HG03196 (cell line): ENCODE measurements at regions not wholly inside any gene's neighbourhood (a gene's known extent, or its start where the extent isn't known, plus 50 kb on each side); places are given as distances from the start of the nearest gene placed in this dataset.

Experiments used
- ATAC-seq: cut with Tn5 transposase; IDR thresholded peaks from one replicate; pipeline ENCODE4 v1.9.1; 2021; ENCODE audit not compliant: unreplicated experiment

DNA sequence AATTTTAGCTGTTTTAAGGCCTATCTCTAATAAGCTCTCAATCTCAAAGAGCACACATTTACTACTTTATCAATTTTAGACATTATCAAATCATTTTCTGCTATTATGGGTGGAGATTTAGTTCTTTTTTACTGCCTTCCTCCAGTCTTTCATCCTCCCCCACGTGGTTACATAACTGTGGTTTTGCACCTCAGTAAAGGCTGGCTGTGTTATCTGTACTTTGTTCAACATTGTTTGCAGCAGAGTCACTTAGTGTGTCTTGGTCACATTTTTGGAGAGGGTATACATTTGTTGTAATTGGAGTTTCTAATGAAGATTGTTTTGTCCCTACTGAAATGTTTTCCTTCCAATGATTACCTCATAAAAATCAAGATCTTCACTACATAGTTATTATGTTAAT lies 549.6 kb upstream of the CELF4 start:
- ATAC-seq, result no peak

DNA sequence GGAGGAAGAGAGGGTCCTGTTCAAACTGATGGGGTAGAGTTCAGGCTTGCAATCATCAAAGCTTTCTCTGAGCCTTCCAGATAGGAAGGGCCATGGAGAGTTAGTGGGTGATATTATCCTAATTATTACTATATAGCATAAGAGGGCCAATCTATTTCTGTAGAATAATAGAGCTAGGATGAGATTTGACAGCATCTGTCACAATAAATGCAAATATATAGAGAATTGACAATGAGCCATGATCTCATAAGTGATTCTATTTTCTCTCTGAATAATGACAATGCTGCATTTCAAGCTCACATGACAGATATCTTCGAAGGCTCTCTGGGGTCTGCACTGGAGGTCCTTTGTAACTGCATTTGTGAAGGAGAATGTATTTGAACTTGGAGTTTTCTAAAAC lies 521.9 kb upstream of the CELF4 start:
- no peak for ATAC-seq

DNA sequence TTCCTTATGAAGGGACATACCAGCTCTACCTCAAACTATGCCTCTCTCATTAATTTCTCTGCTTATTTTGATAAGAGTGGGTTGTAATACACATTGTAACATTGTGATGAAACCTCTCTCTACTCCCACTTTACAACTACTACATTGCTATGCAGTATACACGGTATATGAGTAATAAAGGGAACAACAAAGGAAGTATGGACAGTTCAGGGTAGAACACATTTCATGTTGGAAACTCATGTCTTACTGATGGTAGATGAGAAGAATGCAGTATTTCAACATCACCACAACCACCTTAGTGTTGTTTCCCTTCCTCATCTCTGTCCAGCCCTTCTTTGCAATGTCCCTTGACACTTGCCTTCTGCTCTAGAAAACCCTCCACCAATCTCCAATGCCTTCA lies 515.9 kb upstream of the CELF4 start:
- no peak for ATAC-seq

DNA sequence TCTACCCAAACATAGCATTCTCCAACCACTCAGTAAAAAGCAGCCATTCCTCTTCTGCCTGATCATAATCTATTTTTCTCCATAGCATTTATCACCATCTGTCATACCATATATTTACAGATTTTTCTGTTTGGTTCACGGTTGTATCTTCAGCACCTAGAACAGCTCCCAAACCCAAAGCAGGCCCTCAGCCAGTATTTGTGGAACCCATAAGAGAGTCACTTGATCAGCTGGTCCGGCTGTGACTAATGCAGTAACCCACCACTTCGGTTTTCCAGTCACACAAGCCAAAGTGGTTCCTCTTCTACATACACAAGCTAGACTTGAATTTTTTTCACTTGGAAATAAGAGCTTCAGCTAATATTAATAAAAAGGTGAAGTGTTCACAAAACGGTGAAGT lies 511.6 kb upstream of the CELF4 start:
- ATAC-seq, result no peak

DNA sequence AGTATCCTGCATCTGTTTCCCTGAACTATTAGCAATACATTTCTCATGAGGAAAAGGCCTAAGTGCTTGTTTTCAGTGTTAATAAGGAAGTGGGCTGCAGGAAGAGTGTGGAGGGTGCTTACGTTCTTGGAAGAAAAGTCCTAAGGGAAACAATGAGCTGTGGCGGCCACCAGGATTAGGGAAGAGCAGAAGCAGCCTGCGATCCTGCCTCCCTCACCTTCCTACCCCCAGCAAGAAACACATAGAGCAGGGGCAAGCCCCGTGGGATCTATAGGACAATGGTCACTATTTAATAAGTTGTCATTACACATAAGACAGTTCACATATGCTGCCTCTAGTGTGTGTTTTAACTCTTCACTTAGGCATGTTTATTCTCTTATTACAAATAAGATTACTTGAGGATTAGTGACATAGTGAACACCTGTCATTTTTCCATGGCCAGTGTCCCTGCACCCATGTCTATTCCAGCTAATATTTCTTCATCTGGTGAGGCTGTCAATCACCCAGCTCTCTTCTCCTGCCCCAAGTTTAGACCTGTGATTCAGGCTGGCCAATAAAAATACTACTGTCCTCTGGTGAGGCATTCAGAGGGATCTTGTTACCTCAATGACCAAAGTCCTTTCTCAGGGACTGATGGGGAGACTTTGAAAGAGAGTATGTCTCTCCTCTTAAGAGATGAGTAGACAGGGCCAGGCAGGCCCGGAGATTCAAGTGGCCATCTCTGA lies 510.9 kb upstream of the CELF4 start:
- no peak for ATAC-seq

DNA sequence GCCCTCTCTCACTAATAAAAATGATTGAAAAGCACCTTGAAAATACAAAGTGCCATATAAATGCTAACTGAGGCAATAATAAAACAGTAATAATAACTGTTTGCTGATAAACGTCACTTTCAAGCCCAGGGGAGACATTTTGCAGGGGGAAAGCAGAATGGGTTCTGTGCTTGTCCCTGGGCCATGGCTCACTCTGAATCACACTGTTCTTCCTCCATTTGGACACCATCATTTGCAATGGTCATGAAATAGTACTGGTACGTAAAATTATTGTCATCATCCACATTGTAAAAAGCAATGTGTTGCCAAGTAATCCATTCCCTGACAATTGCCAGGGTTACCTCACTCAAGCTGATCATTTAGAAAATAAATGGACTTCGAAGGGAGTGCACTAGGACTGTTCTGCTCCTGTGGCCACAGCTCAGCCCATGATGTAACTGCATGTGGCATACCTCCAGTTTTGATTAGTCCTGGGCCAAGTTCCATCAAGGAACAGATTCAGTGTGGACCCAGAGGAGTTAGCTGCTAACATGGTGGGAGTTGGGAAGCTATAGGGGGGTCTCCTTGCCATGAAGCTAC lies 508.8 kb upstream of the CELF4 start:
- no peak for ATAC-seq

DNA sequence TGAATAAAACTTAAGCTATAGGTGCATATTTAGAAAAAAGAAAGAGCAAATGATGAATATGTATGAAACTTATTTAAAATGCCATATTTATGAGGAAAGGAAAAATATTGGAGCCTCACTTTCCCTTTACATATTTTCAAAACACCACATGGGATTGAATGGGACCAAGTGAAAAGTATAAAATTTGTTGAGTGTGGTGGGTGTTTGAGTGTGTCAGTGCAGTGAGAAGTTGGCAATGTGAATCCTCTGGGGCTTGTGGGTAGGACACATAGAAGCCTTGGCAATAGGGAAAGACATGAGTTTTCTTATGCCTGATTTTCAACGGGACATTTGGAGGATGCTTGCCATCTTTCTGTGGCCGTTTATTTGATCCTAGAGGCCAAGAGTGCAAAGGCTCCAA lies 502.2 kb upstream of the CELF4 start:
- ATAC-seq, result no peak

DNA sequence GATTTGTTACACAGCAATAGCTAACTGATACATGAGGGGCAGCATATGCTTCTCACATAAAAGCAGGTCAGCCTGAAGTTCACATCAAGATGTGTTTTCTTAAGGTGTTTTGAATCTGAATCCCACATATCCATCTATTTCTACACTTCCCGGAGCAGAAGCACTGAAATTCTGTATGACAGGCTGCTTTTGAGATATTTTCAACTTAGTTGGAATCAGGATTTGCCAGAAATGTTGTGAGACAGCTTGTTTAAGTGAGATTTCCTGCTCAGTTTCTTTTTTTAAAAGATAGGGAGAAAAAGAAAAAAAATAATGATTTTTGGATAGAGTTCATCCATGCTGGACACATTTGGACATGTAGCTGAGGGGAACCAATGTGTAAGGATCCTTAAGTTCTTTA lies 501.5 kb upstream of the CELF4 start:
- ATAC-seq, result no peak

DNA sequence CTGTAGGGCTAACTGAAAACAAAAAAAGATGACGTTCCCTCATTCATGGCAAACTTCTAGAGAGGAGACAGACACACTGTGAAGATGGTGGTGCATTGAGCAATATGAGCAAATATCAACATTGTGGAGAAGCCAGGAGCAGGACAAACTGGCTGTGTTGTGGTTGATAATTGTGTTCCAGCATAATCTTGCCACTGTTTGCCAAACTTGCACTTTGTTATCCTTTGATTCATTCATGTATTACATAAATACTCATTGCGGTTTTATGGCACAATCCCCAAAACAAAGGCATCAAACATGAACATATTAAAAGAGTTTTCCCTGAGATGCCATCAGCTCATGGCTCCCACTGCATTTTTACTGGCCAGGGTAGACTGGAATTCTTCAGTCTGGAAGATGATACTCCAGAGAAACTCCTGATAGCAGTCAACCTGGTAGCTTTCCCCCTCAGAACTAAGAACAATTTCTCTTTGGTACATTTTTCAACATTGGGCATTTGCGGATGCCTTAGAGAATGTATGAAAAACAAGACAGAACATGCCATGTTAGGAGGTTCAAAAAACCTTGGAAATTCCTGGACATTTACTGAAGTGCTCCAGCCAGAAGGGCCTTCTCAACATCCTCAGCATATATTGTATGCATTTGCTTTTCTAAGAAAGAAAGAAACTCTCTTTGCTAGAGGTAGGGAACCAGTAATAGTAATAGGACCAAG lies 487.4 kb upstream of the CELF4 start:
- no peak for ATAC-seq

DNA sequence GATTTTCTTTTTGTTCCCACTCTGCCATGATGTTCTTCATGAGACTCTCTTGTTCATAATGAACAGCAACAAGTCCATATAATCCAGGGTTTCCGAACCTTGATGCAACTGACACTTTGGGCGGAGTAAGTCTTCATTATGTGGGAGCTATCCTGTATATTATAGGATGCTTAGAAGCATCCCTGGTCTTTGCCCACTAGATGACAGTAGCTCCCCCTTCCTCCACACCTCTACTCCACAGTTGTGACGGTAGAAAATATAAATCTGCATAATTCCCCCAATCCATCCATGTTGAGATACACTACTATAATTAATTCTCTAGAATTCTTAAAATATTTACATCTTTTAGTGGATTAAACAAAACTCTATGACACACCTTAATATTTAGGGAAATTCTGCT lies 482.2 kb upstream of the CELF4 start:
- ATAC-seq, result no peak

DNA sequence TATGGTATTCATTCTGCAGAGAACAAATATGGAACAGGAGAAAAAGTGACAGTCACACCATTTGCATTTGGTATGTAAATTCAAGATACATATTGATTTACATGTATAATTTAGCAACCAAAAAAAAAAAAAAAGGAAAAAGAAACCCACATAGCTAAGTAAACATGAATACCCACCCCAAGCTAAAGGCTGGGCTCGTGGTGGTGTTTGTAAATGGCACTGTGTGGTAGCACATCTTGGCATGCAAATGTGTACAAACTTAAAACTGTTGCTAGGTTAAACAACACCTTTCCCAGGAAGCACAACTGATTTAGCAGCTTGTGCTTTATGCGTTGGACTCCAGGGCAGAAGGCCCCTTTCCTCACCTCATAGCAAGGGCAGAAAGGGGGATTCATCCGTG lies 481.1 kb upstream of the CELF4 start:
- ATAC-seq, result no peak

DNA sequence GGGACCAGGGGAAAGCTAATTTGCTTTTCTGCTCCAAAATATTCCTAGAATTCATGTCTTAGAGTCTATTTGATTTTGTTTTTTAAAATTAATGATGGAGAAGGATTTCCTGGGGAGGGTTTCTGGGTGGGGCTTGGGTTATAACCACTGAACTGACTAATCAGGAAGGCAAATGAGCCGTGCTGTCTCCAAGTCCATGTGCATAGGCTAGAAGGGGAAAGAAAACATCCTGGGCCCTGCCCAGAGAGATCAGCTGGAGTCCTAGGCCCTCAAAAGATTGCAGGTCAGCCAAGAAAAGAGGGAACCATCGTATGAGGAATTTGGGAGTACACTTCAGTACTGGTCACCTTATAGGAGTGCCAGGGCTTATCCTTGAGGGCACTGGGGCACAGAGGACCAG lies 480.2 kb upstream of the CELF4 start:
- ATAC-seq, result no peak

DNA sequence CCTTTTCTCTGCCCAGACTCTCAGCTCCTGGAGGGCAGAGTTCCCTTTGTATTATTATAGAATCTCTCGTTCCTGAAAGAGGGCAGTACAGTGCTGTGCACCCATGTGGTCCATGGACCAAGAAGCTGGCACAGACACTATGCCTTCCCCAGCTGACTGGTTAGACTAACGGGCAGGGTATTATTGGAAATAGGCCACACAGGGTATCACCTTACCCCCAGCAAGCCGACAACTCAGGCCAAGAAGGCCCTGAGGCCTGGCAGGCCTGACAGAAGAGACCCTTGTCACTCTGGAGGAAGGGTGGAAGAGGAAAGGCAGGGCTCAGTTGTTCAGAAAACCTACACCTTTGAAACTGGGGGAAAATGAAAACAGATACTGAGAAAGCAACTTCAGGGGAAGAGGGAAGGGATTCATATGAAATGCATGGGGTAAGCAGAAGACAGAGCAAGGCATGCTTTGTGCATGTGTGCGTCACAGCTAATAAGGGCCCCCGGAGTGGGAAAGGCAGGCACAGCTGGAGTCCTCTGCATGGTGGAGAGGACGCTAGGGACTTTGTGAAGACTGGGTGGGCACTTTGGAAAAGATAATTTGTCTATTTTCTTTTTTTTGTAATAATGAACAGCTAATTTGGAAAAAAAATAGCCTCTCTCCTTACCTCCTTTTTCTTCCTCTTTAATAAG lies 476.8 kb upstream of the CELF4 start:
- no peak for ATAC-seq

DNA sequence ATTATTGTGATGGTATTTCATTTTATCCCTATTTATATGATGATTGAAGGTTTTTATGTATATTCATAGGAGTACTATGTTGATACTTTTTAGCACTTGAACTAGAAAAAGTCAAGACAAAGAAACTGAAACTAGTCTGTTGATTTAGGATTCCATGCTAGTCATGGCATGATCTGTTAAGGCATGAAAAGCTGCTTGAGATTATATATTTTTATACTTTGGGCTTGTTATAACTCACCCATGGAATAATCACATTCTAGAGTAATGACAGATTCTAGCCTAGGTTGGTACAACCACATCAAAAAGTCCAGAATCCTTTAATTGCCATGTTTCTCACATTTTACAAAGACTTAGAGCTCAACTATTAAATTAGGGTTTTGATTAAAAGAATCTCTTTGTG lies 472.6 kb upstream of the CELF4 start:
- no peak for ATAC-seq

DNA sequence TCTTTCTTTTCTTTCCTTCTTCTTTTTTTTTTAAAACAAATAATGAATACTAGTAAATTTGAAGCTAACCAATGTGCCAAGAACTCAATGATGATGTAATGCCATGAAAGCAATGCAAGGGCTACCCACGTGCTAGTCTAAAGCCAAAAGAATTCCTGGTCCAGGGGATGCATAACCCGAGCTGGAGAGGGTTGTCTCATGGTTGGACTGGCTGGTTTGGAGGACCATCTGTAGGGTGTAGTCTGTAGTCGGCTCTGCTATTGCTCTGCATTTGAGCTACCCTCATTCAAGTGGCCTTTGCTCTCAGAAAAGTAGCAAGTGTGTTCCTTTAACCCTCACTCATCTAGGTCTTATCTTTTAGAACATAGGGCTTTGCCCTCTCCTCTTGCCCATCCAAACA lies 469.6 kb upstream of the CELF4 start:
- no peak for ATAC-seq

DNA sequence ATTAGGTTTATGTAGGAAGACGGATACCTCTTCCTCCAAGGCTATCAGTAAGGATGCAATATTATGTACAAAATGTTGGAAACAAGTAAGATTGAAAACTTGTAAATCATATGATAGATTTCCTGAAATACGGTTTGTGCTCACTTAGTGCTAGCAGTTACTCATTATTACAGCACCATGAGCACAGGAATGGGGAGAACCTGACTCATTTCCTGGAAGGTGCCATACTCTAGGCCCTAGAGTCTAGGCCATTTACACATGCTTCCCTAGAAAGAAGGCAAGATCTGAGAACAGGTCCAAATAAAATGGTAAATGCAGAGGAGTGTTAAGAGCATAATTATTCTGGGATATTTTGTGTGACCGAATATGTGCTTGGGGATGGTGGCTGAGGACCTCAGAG lies 467.7 kb upstream of the CELF4 start:
- no peak for ATAC-seq

DNA sequence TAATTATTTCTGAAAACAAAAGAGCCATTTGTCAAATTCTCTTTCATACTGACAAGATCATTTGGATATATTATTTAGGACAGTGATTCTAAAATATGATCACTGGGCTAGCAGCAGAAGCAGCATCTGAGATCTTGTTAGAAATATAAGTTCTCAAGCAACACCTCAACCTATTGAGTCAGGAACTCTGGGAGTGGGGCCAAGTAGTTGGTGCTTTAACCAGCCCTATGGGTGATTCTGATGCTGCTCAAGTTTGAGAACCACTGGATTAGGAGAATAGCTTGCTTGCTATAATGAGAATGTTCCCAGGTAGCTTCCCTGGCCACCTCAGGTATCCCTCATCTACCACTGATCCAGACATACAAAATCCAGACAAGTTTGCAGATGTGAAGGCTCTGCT lies 466.9 kb upstream of the CELF4 start:
- ATAC-seq, result no peak

DNA sequence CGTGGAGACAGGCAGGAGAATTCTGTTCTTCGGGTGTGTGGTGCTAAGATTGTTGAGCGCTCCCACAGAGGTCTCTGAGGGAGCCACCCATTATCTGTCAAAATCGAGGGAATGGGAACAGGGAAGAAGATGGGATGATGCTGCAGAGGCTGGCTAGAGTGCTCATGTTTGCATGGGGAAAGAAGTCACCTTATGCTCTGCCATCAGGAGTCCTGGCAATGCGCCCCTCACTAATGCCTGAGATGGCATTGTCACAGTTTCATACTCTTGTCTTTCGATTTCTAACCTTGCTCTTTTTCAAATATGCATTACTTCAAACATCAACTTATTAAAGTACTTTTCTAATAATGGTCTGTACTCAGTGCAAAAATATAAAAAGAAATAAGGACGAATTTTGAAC lies 463.3 kb upstream of the CELF4 start:
- no peak for ATAC-seq

DNA sequence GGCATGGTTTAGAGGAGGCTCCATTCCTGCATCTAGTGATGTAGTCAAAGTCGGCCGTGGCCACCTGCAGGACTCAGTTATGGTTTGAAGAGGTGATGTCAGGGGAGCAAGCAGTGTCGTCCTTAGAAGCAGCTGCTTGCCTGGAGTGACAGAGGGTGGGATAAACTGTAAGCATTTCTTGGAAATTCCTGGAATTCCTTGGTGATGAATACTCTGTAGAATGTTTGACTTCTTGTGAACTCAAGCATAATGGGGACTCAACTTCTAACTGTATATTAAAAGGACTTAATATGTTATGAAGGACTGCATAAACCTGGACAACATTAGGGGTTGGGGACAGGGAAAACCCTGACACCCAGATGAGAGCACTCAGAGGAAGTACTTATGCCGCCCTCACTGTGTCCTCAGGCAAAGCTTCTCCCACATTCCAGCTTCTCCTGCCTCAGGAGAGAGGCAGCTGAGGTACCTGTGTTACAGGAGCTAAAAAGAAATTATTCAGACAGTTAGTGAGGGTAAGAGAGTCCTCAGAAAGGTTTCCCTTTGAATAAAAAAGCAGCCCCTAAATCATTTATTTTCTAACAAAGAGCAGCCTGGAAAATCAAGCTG lies 459.9 kb upstream of the CELF4 start:
- ATAC-seq, result no peak

DNA sequence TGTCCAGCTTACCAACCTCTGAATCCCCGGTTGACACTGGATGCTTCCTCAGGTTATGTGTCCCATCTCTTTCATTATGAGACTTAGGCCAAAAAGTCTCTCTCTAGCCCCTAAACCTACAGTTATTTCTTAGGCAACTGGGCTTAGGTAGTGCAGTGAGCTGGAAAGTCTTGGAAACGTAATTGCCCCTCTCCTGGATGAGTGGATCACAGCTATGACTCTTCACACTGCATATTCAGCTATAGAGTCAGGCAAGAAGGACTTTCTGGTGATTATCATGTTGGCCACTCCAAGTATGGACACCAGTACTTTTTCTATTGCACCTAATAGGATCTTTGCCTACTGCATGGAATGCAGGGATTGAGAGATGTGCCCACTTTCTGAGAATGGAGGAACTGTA lies 458.3 kb upstream of the CELF4 start:
- no peak for ATAC-seq

DNA sequence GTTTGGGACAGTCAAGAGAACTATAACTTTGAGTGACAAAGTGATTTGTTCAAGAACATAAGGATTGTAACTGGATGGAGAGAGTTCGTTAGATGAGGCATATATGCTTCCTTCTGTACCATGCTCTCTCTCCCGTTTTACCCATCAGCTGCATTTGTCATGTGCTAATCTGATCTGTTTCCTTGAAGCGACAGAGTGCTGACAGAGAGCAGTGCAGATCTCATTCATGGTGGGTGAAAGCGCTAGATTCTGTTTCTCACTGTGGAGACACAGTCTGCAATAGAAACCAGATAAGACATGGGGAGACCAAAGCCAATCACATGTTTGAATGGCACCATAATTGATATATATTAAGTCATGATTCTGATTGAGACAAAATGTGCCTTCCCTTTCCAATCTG lies 456.6 kb upstream of the CELF4 start:
- ATAC-seq, result no peak

DNA sequence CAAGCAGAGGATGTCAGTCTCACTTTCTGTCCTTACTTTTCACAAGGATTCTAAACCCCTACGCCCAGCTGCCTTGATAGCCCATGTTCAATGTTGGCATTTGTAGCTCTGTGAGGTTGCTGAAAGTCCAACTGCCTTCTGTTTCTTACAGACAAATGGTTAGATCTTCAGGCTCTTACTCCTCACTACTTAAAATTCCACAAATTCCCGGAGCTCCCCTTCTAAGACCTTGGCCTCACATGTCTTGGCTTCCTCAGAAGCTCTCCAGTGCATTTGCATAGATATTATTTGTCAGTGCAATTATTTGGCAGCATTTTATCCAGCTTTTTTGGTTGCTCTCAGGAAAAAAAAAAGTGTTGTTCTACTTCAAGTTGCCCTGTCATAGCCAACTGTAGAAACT lies 453.7 kb upstream of the CELF4 start:
- ATAC-seq, result no peak
